Pancreas (tissue), 10 donors: ENCODE measurements at regions not wholly inside any gene's neighbourhood (a gene's known extent, or its start where the extent isn't known, plus 50 kb on each side); places are given as distances from the start of the nearest gene placed in this dataset.

Experiments
- ATAC-seq, 4 donors: fragments of 200-7000 bp; cut with Tn5 transposase; one replicate each; pipeline versions ENCODE4 v1.8.0 to v1.9.1; 2020; ENCODE audit warnings: mild to moderate bottlenecking in 4 of 4, moderate library complexity in 4 of 4
- DNase-seq, 6 donors: peaks; one replicate each; pipeline ENCODE4 v3.0.0-alpha.2; 2020
- FAIRE-seq: peaks from 2 replicates; lab custom pipeline; 2012; peaks lifted over from hg19 to GRCh38; lab: Jason Lieb, UNC
- H3K27ac ChIP-seq, 4 donors: fragments of 200-600 bp; sonication (generic); 1 replicate in 3 of 4; 2 replicates in 1 of 4; pipeline versions ENCODE4 v1.5.0 to v1.8.0; 2020
- H3K27me3 ChIP-seq, 4 donors: fragments of 200-600 bp; one replicate each; pipeline ENCODE4 v1.8.0; 2021
- H3K36me3 ChIP-seq, 3 donors: fragments of 200-600 bp; sonication (generic) in 1 of 3; one replicate each; pipeline versions ENCODE4 v1.5.0 to v1.8.0; 2020 to 2021
- H3K4me1 ChIP-seq, 3 donors: fragments of 200-600 bp; one replicate each; pipeline ENCODE4 v1.8.0; 2021
- H3K4me3 ChIP-seq, 4 donors: fragments of 200-600 bp; sonication (generic) in 2 of 4; one replicate each; pipeline versions ENCODE4 v1.5.0 to v1.8.0; 2020 to 2021
- H3K9me3 ChIP-seq, 4 donors: fragments of 200-600 bp; one replicate each; pipeline ENCODE4 v1.8.0; 2021
- WGBS, 2 donors: extraction: QIAGEN DNeasy Blood & Tissue Kit; methylation state at CpG; one replicate each; pipeline ENCODE4 v1.1.7; 2013; 5-methylcytosine and 5-hydroxymethylcytosine counted together
- intact Hi-C, 3 donors: fragments of 100-400 bp; cut with DNase I; formaldehyde crosslinking; loops; one replicate each; pipeline versions ENCODE4 v1.11.1 to v1.14.2; 2022
- TF ChIP-seq, protein P1 (sequence below), 4 donors: fragments of 200-600 bp; sonication (generic) in 3 of 4; IDR thresholded peaks; one replicate each; pipeline versions ENCODE4 v1.5.0 to v1.8.0; 2021; ENCODE audit warnings: antibody characterized with exemption in 4 of 4
- donor health status: healthy with polysubstance abuse.
- donor health status: DM: no; HTN: no; CAD: no; lungs with moderate emphysema.
- donor health status: DM: no; HTN: no; CAD: no.
- donor health status: control.
- donor health status: control.
- donor health status: Bipolar disorder and iron deficiency.
- donor health status: DM: yes; HTN: yes; CAD: no.
- donor health status: DM: no; HTN: no; CAD: no.
- donor health status: DM: no; HTN: no; CAD: no.
- donor health status: DM: yes; HTN: yes; CAD: no.

DNA sequence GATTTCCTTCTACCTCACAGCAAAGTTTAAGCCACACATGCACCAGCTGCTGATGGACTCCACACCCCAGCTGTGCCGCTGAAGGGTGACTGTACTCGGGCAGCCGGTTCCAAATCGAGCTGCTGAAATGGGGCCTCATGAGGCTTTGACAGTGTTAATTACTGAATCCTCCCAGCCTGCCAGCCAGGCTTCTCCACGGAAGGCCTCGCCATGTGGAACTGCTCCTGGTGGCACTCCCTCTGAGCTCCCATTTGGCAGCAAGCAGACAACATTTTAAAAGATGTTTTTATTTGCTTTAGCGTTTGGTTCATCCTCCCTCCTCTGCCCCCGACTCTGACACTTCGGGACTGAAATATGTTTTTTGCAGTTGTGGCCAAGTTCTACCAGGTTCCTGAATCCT is 479.4 kb upstream of the MPDZ start:
- no peak for ATAC-seq
- H3K27ac ChIP-seq: no peak overlapping the region
- H3K36me3 ChIP-seq: no peaks in the 10 kb centered on the region
- no peaks in the 10 kb centered on the region for H3K9me3 ChIP-seq
- 76 to 87% methylated on average over 9 of the region's 9 CpGs for WGBS, 2 donors
- no peak overlapping the region for H3K4me3 ChIP-seq
- intact Hi-C loops: no loop called here
- no peak for FAIRE-seq
- no peak for DNase-seq
- no peaks in the 10 kb centered on the region for H3K27me3 ChIP-seq
- TF ChIP-seq, protein P1, sequence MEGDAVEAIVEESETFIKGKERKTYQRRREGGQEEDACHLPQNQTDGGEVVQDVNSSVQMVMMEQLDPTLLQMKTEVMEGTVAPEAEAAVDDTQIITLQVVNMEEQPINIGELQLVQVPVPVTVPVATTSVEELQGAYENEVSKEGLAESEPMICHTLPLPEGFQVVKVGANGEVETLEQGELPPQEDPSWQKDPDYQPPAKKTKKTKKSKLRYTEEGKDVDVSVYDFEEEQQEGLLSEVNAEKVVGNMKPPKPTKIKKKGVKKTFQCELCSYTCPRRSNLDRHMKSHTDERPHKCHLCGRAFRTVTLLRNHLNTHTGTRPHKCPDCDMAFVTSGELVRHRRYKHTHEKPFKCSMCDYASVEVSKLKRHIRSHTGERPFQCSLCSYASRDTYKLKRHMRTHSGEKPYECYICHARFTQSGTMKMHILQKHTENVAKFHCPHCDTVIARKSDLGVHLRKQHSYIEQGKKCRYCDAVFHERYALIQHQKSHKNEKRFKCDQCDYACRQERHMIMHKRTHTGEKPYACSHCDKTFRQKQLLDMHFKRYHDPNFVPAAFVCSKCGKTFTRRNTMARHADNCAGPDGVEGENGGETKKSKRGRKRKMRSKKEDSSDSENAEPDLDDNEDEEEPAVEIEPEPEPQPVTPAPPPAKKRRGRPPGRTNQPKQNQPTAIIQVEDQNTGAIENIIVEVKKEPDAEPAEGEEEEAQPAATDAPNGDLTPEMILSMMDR (IDR thresholded peaks at IDR 0.05): no peak
- H3K4me1 ChIP-seq: no peaks in the 10 kb centered on the region

DNA sequence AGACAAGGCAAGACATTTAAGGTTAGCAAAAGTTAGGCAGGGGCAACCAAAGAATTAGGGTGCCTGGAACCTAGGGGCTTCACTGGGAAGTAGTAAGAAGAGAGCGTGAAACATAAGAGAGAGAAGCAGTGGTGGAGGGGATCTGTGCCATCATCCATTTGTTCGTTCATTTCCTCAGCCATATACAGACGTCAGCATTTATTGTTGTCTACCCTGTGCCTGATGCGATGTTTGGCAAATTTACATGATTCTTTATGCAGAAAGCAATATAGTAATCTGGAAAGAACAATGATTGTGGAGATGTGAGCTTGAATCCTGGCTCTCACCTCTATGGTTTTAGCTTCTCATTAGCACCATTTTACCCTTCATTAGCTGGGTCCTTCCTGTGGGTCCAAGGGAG is 477.5 kb upstream of the MPDZ start:
- intact Hi-C loops: no loop called here
- no peaks in the 10 kb centered on the region for H3K36me3 ChIP-seq
- ATAC-seq (no peak), DNase-seq (no peak), FAIRE-seq (no peak)
- no peaks in the 10 kb centered on the region for H3K9me3 ChIP-seq
- H3K27ac ChIP-seq: no peak overlapping the region
- TF ChIP-seq, protein P1 (IDR thresholded peaks at IDR 0.05): no peak
- H3K4me3 ChIP-seq: no peak overlapping the region
- WGBS, 2 donors: 75 to 85% methylated on average over 4 of the region's 4 CpGs
- H3K4me1 ChIP-seq: no peaks in the 10 kb centered on the region
- H3K27me3 ChIP-seq: no peaks in the 10 kb centered on the region

DNA sequence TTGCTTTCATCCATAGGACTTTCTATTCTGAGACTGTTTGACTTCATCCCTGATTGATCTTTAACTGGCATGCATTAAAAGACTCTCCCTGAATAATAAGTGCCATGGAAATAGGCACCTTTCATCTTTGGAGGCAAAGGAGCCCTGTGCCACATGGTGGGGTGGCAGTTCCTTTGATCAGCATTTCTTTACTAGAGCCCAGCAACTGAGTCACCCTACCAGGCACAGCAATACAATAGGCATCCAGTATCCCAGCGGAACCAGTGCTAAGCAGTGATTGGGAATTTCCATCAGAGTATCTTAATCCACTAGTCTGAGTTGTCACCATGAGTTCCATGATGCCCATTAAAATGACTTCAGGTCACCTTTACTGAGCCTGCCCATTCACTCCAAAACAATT is 476.1 kb upstream of the MPDZ start:
- no peak overlapping the region for H3K4me3 ChIP-seq
- H3K9me3 ChIP-seq: no peaks in the 10 kb centered on the region
- intact Hi-C loops: no loop called here
- FAIRE-seq: no peak
- TF ChIP-seq, protein P1 (IDR thresholded peaks at IDR 0.05): no peak
- H3K4me1 ChIP-seq: no peaks in the 10 kb centered on the region
- no peak overlapping the region for H3K27ac ChIP-seq
- no peaks in the 10 kb centered on the region for H3K27me3 ChIP-seq
- 88 to 100% methylated on average over 1 of the region's 1 CpG for WGBS, 2 donors
- ATAC-seq: no peak
- no peak for DNase-seq
- no peaks in the 10 kb centered on the region for H3K36me3 ChIP-seq

DNA sequence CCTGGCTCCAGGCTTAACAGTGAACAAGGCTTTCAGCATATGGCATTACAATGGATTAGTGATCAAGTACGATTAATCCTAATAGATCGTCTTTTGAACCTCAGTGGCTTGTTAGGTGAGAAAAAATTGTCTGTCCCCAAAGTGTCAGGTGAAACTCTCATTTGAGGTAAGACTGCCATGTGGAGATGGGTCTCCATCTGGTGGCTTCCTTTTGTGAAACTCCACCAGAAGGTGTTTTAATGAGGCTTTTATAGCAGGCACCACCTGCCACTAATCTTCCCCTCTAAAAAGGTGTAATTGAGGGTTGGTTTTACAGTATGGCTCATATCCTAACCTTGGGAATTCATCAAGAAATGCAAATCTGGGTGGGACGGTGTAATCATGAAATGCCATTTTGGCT is 471.1 kb upstream of the MPDZ start:
- TF ChIP-seq, protein P1 (IDR thresholded peaks at IDR 0.05): no peak
- ATAC-seq (no peak), FAIRE-seq (no peak), DNase-seq (no peak)
- Histone ChIP-seq H3K27me3 (no peaks in the 10 kb centered on the region), H3K4me1 (no peaks in the 10 kb centered on the region), H3K4me3 (no peak overlapping the region), H3K36me3 (no peaks in the 10 kb centered on the region), H3K27ac (no peak overlapping the region), H3K9me3 (no peaks in the 10 kb centered on the region)
- intact Hi-C loops: no loop called here
- 80 to 89% methylated on average over 3 of the region's 3 CpGs for whole genome bisulfite sequencing, 2 donors

DNA sequence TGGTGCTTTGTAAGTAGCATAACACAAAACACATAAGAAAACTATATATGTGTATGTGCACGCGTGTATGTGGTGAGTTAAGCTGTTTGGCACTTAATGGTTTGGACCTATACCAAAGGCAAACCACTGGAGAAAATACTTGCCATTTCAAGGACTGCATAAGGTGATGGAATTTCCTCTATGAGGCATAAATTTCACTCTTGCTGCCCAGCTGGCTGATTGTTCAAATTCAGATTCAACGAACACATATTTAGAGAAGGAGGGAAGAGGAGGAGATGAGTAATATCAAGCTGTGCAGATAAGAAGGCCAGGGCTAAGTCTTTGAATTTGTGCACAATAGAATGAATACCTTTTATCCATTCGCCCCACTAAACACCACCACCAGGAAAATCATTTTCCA is 470.6 kb upstream of the MPDZ start:
- Histone ChIP-seq H3K4me3 (no peak overlapping the region), H3K27me3 (no peaks in the 10 kb centered on the region), H3K9me3 (no peaks in the 10 kb centered on the region), H3K27ac (no peak overlapping the region), H3K36me3 (no peaks in the 10 kb centered on the region), H3K4me1 (no peaks in the 10 kb centered on the region)
- intact Hi-C loops: no loop called here
- FAIRE-seq (no peak), ATAC-seq (no peak), DNase-seq (no peak)
- 82 to 88% methylated on average over 4 of the region's 4 CpGs for WGBS, 2 donors
- TF ChIP-seq, protein P1 (IDR thresholded peaks at IDR 0.05): no peak
